ENCODE measurements at regions not wholly inside any gene's neighbourhood (a gene's known extent, or its start where the extent isn't known, plus 50 kb on each side); places are given as distances from the start of the nearest gene placed in this dataset.

DNA sequence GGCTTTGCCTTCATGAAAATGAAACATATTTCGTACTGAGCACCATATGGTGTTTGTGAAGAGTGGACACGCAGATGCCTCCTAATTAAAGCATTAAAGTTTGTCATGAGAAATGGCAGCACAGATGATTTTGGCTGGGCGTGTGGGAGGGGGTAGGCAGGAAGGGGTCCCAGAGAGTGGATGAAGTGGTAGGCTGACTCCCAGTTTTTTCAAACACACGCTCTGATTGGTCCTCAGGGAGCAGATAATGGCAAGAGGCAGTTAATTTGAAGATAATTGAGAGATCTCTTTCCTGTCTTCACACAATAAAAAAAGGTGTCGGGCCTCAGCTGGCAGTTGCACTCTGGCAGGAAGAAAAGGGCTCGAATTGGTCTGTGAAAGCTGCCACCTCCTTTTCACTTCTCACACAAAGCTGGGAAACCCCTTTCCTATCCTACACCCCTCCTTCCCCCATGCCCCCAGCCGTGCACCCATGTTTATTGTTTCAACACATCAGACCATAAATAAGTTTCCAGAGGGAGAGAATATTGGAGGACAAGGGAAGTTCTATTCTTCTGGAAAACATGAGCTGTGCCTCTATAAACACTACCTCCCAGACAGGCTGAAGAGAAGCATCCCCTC is 429.6 kb downstream of the ARHGEF28 start:
- TF ChIP-seq CTCF (IDR thresholded peaks at IDR 0.05) (no peak), POLR2A (IDR thresholded peaks at IDR 0.05) (no peak)
- WGBS, 4 donors, result 63 to 73% (median 67%) methylated on average over 7 of the region's 7 CpGs
- Histone ChIP-seq H3K27ac (peak overlapping the region in 5 of 12 donors; percentile 11 to 54 (median 23)), H3K4me3 (no peak overlapping the region), H3K27me3 (no peaks in the 10 kb centered on the region), H3K9me3 (no peaks in the 10 kb centered on the region), H3K4me1 (peaks cover 0 to 16% (median 0%) of the 10 kb centered on the region in 12 donors), H3K36me3 (no peaks in the 10 kb centered on the region)
- DNase-seq (no peak), ATAC-seq (peak in 1 of 4 donors; percentile 42)
- intact Hi-C loops (cut with DNase I), result loop anchor here in 2 of 10 donors (2.0 to 10.0 kb wide), 2 partner anchors 109 to 585 kb away; partner anchors contain the start of gene ENC1 (in 1 of the 2)

DNA sequence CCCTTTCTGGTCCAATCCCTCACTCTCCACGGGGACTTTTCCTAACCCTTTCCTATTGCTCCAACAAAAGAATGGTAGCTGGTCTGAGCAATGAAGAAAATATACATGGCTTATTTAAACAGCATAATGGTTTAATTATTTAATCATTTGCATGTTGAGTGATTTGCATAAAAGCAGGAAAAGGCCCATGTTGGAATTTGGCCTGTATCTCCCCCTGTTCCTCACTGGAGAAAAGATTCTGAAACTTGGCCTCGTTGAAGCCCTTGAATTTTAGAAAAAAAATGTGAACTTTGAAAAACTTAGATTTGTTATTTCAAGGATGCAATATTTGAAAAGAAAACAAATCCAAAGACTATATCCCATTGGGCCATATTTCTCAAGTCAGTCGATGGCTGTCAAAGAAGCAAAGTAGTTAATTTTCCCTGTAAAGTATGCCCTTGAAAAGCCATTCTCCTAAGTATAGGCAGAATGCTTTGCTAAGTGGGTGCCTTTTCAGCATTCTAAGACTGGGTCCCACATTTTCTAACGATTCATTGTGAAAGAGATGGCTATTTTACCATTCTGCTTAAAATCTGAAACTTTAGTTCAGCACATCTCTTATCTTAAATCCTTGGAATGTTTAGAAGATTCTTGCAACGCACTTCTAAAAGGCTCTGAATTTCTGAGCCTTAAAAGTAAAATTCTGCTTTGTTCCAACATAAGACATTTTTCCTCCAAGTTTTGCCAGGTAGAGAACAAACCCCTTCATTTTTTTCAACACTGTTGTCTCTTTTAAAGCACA is 428.8 kb downstream of the ARHGEF28 start:
- H3K9me3 ChIP-seq, result no peaks in the 10 kb centered on the region
- peaks cover 0 to 16% (median 0%) of the 10 kb centered on the region in 12 donors for H3K4me1 ChIP-seq
- H3K27ac ChIP-seq, result peak overlapping the region in 3 of 12 donors; percentile 15 to 23 (median 19)
- no peaks in the 10 kb centered on the region for H3K36me3 ChIP-seq
- no peak for TF ChIP-seq POLR2A (IDR thresholded peaks at IDR 0.05)
- TF ChIP-seq CTCF (IDR thresholded peaks at IDR 0.05), result no peak
- WGBS, 4 donors, result 64 to 70% (median 66%) methylated on average over 5 of the region's 5 CpGs
- ATAC-seq, result no peak
- intact Hi-C loops (cut with DNase I), result loop anchor here in 1 of 10 donors (10.0 kb wide), 1 partner anchor 110 kb away; no protein-coding TSS in a partner anchor
- DNase-seq, result no peak
- no peaks in the 10 kb centered on the region for H3K27me3 ChIP-seq
- no peak overlapping the region for H3K4me3 ChIP-seq

GRCh38 chr5:74054139-74054538 is 428.1 kb downstream of the ARHGEF28 start:
- H3K27ac ChIP-seq, result peak overlapping the region in 1 of 12 donors; percentile 15
- intact Hi-C loops (cut with DNase I), result loop anchor here in 1 of 10 donors (10.0 kb wide), 1 partner anchor 111 kb away; no protein-coding TSS in a partner anchor

More at GRCh38 chr5:74054139-74054538, 428.1 kb downstream of the ARHGEF28 start:
- peaks cover 0 to 16% (median 0%) of the 10 kb centered on the region in 12 donors for H3K4me1 ChIP-seq
- ATAC-seq, result no peak
- H3K27me3 ChIP-seq, result no peaks in the 10 kb centered on the region
- H3K4me3 ChIP-seq, result no peak overlapping the region
- H3K9me3 ChIP-seq, result no peaks in the 10 kb centered on the region
- WGBS, 4 donors, result 82 to 95% (median 88%) methylated on average over 5 of the region's 5 CpGs
- no peaks in the 10 kb centered on the region for H3K36me3 ChIP-seq
- no peak for DNase-seq
- TF ChIP-seq CTCF (IDR thresholded peaks at IDR 0.05) (no peak), POLR2A (IDR thresholded peaks at IDR 0.05) (no peak)
